ENCODE measurements at regions not wholly inside any gene's neighbourhood (a gene's known extent, or its start where the extent isn't known, plus 50 kb on each side); places are given as distances from the start of the nearest gene placed in this dataset.

DNA sequence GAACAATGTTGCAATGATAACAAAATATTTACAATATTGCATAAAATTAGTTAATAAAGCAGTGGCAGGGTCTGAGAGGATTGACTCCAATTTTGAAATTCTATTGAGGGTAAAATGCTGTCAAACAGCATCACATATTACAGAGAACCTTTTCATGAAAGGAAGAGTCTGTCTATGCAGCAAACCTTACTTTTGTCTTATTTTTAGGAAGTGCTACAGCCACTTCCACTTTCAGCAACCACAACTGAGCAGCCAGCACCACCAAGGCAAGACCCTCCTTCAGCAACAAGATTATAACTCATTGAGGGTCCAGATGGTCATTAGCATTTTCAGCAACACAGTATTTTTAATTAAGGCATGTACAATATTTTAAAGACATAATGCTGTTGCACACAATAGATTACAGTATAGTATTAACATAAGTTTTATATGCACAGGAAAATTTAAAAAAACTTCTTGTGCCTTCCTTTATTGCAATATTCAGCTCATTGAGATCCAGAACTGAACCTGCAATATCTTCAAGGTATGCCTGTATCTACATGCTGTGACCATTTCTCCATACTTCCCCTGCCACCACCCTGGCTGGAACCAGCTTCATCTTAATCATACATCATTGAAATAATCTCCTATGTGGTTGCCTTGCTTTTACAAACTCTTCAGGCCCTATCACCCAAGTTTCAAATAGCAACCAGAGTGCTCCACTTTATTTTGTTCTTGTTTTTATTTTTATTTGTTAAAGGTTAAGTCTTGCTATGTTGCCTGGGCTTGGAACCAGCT lies 711.2 kb downstream of the KCNA4 start:
- no peak for DNase-seq

DNA sequence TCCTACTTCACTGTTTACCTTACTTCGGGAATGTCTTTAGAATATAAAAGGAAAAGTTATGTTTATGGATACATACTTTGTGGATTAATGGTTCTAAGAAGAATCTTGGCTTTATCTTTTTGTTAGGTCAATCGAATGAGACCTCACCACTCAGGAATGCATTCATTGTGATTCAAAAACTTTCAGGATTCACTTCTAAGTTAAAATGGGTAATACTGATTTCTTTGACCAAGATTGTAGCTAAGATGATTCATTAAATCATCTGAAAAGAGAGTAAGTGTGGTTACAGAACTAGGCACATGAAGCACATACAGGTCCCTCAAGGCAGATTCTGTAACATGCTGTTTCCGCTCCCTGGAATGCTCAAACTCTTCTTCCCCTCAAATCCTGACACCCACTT lies 716.4 kb downstream of the KCNA4 start:
- no peak for DNase-seq

DNA sequence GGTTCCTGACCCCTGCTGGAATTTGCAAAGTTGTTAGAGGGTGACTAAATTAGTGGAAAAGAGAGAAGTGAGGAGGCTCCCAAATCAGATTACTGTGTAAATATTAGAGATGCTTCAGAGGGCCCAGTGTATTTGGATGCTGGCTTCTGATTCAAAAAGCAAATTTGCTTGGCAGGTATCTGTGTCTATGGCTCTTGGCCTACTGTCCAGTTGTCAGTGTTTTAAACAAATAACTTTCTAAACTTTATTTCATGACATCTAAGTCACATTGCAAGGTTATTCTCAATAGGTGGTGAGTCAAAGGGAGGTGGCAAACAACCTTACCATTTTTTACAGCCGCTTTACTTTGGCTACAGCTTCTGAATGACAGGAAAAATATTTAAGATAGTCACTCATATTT lies 720.1 kb downstream of the KCNA4 start:
- DNase-seq = no peak

DNA sequence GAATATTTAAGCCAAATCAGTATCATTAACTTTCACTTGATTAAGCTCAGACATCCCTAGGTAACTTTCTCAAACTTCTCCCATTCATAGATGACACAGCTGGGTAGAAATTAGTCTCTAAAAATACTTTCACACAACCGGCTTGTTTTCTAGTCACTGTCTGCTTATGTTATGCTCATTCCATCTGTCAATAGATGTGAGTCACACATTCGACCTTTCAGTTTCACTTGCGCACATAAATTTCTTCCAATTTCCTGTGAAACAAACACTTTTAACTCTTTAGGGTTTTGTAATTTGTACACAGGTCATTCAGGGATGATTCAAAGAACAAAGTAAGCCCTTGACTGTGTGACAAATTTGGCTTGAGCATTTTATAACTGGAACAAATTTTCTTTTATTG lies 723.0 kb downstream of the KCNA4 start:
- no peak for DNase-seq

DNA sequence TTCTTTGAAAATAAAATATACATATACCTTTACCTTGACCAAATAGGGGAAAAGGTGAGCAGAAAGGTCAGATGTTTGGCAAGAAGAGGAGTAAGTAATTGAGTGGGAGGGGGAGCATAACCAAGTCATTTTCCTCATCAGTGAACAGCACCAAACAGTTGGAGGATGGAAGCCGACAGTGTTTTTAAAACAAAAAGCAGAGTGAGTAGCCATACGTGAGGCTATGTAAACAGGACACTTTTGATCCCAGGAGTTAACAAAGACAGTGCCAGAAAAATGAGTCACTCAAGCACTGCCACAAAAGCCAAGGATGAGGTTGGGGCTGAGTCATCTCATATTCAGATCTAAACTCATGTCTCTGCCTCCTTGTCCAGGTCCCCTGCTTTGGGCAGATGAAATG lies 734.7 kb downstream of the KCNA4 start:
- no peak for DNase-seq

DNA sequence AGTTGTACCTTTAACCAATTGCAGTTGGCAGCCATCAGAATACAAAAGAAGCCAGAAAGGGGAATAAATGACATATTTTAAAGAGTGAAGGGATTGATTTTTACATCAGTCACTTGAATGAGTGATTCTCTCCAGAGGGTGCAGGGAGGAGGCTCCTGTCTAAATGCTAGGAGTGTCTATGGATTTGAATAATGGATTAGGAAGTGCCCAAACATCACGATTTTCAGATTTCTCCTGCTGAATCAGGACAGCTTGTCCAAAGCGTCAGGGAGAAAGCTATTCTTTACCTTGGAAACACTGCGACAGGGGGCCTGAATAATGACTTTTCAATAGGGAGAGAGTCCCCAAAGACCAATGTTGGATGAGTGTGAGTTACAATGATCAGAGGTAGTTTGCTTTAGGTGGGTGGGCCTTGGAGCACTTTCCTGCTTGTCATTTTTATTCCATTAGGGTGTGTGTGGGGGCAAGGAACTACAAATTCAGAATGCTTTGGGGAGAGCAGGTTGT lies 735.5 kb downstream of the KCNA4 start:
- DNase-seq = no peak

DNA sequence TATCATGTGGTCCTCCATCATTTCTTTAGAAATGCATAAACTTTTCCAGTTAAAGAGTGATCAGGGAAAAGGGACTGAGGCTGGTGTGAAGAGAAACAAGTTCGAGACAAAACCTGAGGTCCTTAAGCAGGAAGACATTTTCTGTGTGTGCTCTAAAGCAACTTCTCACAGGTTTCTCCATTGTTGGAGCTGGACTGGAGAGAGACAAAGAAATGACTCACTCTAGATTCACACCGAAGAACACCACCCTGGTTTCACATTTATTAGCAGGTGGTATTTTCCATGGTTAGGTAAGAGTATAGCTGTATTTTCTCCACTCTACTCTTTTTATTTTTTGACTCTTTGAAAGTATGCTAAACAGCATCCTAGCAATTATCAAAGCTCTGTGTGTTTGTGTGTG lies 736.4 kb downstream of the KCNA4 start:
- no peak for DNase-seq

DNA sequence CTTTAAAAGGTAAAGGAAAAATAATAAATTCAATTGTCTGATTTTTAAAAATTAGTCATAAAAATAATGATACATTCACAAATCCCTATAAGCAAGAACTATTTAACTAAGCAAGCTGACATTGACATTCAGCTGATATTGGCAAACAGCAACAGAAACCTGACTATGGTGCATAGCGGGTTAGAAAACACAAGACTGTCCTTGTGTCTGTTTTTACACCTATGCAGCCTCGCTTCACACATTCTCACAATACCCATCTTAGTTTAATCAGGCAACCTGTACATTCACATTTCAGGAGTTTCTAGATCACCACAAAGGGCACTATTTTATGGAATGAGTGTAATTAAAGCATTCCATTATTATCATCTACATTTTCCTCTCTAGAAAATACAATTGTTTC lies 737.1 kb downstream of the KCNA4 start:
- no peak for DNase-seq

DNA sequence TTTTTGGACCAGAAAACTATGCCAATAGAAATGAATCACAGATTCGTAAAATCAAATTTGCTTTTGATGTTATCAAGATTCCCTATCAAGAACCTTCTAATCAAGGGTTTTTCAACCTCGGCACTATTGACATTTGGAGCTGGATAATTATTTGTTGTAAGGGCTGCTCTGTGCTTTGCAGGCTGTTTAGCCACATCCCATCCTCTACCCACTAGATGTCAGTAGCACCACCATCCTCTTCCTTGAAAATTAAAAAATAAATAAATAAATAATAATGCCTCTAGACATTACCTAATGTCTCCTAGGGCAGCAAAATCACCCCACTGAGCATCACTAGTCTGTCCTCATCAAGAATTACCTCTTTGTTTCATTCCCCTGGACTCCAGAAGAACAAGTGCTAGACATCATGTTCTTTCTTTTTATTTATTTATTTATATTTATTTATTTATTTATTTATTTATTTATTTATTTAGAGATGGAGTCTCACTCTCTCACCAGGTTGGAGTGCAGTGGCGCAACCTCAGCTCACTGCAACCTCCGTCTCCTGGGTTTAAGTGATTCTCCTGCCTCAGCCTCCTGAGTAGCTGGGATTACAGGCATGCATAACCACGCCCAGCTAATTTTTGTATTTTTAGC lies 744.7 kb downstream of the KCNA4 start:
- DNase-seq = no peak

DNA sequence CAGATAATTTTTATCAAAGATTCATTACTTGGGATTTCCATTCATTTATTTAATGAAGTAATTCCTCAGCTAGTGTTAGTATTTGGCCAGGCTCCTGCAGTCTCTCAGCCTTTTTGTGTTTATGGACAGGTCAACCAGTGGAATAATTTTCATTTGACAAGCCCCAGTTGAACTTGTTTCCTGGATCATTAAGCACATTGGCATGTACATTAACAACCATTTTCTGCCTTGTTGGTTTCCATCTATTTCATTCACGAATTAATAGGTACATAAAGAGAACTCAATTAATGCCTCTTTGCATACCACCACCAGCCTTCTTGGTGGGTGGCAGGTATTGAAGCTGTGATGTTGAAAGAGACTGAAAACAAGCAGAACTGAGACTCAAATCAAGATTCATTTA lies 745.2 kb downstream of the KCNA4 start:
- DNase-seq = no peak

DNA sequence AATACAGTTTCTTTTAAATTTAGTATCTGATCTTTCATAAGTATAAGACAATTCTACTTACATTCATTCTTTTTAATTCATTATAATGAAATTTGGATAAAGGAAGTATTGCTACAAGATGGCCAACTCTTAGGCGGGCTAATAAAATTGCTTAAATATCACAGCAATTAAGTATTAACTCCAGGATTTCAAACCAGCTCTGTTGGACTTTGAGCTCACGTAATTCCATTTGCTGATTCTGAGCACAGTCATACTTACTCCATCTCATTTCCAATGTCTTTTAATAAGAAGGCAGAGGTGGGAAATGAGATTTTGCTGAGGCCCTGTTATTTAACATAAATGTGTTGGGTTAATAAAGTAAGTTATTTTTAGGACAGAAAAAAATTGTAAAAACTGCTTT lies 748.1 kb downstream of the KCNA4 start:
- DNase-seq = no peak

DNA sequence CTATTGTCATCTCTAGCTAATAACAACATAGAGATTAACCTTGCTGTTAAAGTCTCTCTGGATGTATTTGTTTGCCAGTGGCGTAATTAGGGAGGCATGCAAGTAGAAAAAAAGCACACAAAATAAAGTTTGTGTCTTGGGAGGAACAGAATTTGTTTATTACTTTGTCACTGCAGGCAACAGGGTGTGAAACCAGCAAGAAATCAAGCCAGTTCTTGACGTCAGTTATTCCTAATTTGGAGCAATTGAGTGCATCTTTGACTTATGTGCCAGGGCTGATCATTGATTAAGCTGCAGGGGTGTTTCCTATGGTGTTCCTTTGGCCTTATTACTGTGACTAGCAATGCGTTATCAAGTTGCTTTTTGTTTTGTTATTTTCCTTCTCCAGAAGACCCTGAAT lies 751.0 kb downstream of the KCNA4 start:
- DNase-seq = no peak

DNA sequence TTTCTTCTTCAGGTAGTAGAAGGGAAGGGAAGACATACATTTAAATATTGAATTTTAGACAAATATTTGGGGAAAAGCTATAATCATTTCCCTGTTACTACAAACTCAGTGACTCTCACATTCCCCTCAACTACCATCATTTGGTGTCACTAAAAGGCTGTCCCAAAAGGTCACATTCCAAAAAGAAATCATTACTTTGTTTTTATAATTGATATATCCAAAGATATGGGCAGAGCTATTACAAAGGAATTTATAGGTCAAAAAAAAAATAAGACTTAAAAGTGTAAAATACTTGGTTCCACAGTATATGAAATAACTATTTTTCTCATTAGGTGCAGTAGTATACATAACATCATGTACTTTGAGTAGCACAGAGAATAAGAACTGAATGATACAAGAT lies 751.4 kb downstream of the KCNA4 start:
- DNase-seq = no peak

DNA sequence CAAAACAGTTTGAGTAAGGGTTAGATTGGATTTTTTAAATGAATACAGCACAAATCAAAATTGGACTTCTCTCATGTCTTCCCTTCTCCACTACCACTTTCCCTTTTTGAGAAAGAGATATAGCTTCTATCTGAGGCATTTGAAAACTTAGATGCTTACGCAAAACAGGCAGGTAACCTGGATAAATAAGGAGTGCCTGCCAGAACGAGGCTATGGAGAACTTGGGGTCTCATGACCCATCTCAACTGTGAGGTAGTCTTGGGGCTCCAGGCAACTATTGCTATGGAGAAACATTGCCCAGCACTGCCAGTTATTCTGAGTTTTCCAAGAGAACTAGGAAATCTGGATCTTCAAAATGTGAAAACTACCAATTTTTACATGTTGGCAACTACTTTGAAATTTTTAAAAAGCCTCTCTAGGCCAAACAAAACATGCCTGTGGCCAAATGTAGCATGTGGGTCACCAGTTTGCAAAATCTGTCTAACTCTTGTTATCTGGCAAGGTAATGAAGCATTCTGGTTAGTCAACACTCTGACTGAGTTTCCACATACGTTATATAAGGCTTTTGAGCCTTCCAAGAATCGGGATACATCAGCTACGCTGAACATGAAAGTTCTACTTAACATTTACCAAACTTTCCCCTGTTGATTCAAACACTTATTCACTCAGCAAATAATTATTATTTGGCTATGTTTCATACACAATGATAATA lies 752.7 kb downstream of the KCNA4 start:
- no peak for DNase-seq

DNA sequence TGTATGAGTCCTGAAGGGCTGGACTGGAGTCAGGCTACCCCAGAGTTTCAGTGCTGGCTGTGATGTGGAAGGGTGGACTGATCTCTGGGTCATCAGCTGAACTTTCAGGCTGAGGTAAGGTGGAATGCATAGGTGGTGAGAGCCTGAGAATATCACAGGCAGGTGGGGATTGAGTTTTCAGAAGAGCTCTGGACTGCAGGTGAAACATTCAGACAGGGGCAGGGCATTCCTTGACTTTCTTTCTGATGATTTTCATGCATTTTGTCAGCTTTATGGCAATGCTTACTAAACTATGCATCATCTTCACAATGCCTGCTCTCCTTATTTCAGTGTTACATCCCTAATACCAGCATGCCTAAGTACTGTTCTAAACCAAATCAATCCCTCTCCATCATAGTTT lies 755.0 kb downstream of the KCNA4 start:
- no peak for DNase-seq

DNA sequence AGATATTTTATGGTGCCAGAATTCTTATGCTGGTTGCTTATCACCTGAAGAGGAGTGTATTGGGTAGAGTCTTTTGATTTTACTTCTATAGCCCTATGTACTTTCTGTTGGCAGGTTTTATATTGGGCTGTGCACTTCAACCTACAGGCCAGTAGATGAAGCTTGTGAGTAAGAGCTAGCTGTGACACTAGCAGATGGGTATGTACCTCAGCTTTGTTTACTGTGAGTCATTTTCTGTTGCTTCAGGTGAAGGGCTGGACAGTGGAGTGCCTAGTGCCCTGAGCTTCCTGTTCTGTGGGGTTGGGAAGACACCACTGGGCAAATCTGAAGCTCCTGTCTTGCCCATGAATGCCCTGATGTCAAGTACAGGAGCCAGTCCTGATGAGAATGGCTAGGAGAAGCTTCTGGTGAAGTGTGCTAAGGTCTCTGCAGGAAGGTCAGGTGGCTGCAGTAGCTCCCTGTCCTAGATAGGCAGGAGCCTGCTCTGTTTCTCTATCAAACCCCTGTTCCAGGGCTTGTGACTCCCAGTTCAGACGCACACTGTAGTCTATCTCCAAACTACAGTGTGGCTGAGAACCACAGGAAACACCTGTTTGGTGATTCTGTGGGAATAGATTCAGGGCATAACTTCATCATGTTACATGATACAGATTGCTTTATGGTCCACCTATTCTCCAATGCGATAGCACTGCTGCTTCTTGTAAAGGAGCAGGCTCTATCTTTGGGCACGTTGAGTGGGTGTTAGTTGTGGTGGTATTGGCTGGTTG lies 755.7 kb downstream of the KCNA4 start:
- no peak for DNase-seq

DNA sequence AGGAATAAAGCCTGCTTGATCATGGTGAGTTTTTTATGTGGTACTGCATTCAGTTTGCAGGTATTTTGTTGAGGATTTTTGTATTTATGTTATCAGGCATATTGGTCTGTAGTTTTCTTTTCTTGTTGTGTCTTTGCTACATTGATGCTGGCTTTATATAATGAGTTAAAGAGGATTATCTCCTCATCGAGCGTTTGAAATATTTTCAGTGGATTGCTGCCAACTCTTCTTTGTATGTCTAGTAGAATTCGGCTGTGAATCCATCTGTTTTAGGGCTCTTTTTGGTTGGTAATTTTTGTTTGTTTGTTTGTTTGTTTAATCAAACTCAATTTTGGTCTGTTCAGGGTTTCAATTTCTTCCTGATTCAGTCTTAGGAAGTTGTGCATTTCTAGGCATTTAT lies 758.4 kb downstream of the KCNA4 start:
- DNase-seq = no peak

DNA sequence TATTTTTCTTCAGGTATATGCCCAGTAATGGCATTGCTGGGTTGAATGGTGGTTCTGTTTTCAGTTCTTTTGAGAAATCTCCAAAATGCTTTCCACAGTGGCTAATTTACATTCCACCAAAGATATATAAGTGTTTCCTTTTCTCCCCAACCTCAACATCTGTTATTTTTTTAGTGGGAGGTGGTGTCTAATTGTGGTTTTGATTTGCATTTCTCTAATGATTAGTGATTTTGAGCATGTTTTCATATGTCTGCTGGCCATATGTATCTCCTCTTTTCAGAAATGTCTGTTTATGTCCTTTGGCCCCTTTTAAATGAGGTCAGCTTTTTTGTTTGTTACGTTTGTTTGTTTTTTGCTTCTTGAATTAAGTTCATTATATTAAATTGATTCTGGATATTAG lies 760.2 kb downstream of the KCNA4 start:
- no peak for DNase-seq

DNA sequence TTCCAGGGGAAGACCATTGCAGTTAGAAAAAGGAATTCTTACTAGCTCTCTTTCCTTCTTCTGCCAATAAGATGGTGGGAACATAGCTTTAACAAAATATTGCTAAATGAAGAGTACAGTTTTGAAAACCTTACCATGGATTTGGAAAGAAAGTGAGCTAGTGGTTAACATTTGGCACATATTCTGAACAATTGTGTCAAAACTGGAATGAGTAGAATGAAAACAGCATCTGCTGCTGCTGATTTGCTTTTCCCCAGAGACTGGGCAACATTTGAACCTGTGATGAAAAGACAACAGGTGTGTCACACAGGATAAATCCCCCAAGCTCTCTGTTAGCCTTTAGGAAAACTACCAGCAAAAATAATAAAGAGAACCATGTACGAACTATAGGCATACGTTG lies 761.4 kb downstream of the KCNA4 start:
- no peak for DNase-seq

DNA sequence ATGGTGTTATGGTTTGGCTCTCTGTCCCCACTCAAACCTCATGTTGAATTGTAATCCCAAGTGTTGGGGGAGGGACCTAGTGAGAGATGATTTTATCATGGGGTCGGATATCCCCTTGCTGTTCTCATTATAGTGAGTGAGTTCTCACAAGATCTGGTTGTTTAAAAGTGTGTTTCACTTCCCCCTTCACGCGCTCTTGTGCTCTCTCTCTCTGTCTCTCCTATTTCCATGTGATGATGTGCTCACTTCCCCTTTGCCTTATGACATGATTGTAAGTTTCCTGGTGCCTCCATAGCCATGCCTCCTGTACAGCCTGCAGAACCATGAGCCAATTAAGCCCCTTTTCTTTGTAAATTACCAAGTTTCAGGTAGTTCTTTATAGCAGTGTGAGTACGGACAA lies 765.1 kb downstream of the KCNA4 start:
- no peak for DNase-seq

DNA sequence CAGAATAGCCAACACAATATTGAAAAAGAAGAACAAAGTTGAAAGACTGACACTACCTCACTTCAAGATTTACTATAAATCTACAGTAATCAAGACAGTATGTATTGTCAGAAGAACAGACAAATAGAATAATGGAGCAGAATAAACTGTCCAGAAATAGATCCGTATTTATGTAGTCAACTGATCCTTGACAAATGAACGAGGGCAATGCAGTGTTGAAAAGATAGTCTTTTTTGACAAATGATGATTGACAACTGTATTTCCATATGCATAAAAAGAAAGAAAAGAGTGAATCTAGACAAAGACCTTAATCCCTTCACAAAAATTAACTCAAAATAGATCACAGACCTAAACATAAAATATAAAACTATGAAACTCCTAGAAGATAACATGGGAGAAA lies 767.1 kb downstream of the KCNA4 start:
- DNase-seq = no peak

DNA sequence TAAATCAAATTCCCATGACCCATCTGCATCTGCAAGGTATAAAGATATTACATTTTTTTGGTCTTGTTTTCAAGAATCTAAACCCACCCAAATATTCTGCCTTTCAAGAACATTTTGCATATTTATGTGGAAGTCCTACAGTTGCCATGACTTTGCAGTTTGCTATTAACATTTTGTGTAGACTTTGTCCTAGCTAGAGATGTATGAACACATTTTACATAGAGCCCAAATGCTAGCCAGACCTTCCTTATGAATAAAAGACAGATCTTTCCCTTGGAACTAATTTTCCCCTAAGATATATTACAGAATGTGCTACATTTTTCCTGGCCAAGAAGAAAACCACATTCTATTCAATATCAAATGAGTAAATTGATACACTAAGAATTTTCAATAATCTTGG lies 772.5 kb downstream of the KCNA4 start:
- no peak for DNase-seq

DNA sequence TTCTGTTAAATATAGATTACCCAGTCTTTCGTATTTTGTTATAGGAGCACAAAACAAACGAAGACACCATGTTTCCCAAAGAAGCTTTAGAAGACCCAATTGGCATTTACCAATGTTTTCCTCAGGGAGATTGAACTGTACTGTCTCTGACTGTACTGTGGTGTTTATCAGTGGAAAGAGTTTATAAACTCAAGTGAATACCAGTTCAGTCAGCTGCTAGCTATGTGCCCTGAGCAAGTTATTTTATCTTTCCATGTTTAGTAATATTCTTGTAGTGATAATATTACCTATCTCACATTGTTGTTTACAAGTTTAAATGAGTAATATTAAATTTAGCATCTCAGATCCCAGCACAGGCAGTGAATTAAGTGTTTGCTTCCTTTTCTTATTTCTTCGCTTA lies 773.2 kb downstream of the KCNA4 start:
- DNase-seq = no peak

All from GF-D8 (cell line).